Endodermal cell (in vitro differentiated cells): ENCODE measurements at regions not wholly inside any gene's neighbourhood (a gene's known extent, or its start where the extent isn't known, plus 50 kb on each side); places are given as distances from the start of the nearest gene placed in this dataset.

ENCODE experiments used
- DNase-seq: peaks from one replicate; pipeline ENCODE4 v3.0.0-alpha.2; 2017
- H3K27ac ChIP-seq: 2 replicates; pipeline ENCODE4 v1.5.1; 2013; ENCODE audit warnings: mild to moderate bottlenecking, low read depth, low read length, moderate library complexity
- H3K27me3 ChIP-seq: 2 replicates; pipeline ENCODE4 v1.6.1; 2013; ENCODE audit warnings: mild to moderate bottlenecking, low read length, moderate library complexity; ENCODE audit not compliant: insufficient read depth, control insufficient read depth, poor library complexity, severe bottlenecking
- H3K36me3 ChIP-seq: 2 replicates; pipeline ENCODE4 v1.7.0; 2013; ENCODE audit warnings: mild to moderate bottlenecking, low read length, moderate library complexity; ENCODE audit not compliant: control insufficient read depth, insufficient read depth
- H3K4me1 ChIP-seq: one replicate; pipeline ENCODE4 v1.7.0; 2013; ENCODE audit warnings: low read length; ENCODE audit not compliant: control insufficient read depth, insufficient read depth
- H3K4me3 ChIP-seq: 2 replicates; pipeline ENCODE4 v1.5.1; 2013; ENCODE audit warnings: mild to moderate bottlenecking, low read length, moderate library complexity
- H3K9ac ChIP-seq: 2 replicates; pipeline ENCODE4 v1.6.1; 2013; ENCODE audit warnings: mild to moderate bottlenecking, low read length, moderate library complexity; ENCODE audit not compliant: poor library complexity, severe bottlenecking; ENCODE audit errors: extremely low read depth
- H3K9me3 ChIP-seq: 2 replicates; pipeline ENCODE4 v1.6.1; 2013; ENCODE audit warnings: mild to moderate bottlenecking, low read length, moderate library complexity; ENCODE audit not compliant: control insufficient read depth
- H3K27ac Mint-ChIP-seq: 2 replicates; pipeline ENCODE4 v1.8.0; 2020; ENCODE audit warnings: mixed read lengths
- H3K27me3 Mint-ChIP-seq: 2 replicates; pipeline ENCODE4 v1.8.0; 2021; ENCODE audit warnings: mild to moderate bottlenecking, mixed read lengths; ENCODE audit not compliant: insufficient read depth
- H3K36me3 Mint-ChIP-seq: 2 replicates; pipeline ENCODE4 v1.8.0; 2020; ENCODE audit warnings: low read depth, mixed read lengths
- H3K4me1 Mint-ChIP-seq: 2 replicates; pipeline ENCODE4 v1.8.0; 2020; ENCODE audit warnings: mixed read lengths
- H3K4me3 Mint-ChIP-seq: 2 replicates; pipeline ENCODE4 v1.8.0; 2020; ENCODE audit warnings: mild to moderate bottlenecking, moderate library complexity, mixed read lengths
- H3K9me3 Mint-ChIP-seq: 2 replicates; pipeline ENCODE4 v1.8.0; 2020; ENCODE audit warnings: mild to moderate bottlenecking, mixed read lengths
- WGBS, 2 experiments: methylation state at CpG; one replicate each; pipeline versions ENCODE4 v1.1.5 to v1.1.7; 2013; ENCODE audit warnings: missing lambda C conversion rate in 2 of 2, mixed read lengths in 1 of 2; ENCODE audit not compliant: insufficient coverage in 1 of 2, insufficient read length in 1 of 2; 5-methylcytosine and 5-hydroxymethylcytosine counted together
- TF ChIP-seq, protein P1 (sequence below): fragments of 200-600 bp; sonication (generic); conservative IDR thresholded peaks from 2 replicates; pipeline ENCODE4 v1.5.0; 2021; ENCODE audit warnings: antibody characterized with exemption, mild to moderate bottlenecking

- peaks cover 98% of the 10 kb centered on the region for H3K9me3 Mint-ChIP-seq
- H3K9me3 ChIP-seq: peaks cover 52% of the 10 kb centered on the region
Measured at GRCh38 chr22:47284360-47284759, 521.9 kb downstream of the TBC1D22A start.

GRCh38 chr22:47283616-47284270, 521.3 kb downstream of the TBC1D22A start:
- Histone ChIP-seq H3K27ac (no peak overlapping the region), H3K27me3 (no peaks in the 10 kb centered on the region), H3K4me3 (no peak overlapping the region), H3K9me3 (peaks cover 54% of the 10 kb centered on the region), H3K4me1 (no peaks in the 10 kb centered on the region), H3K36me3 (no peaks in the 10 kb centered on the region), H3K9ac (no peak overlapping the region)
- Mint-ChIP-seq H3K4me3 (no peak overlapping the region), H3K9me3 (peaks cover 98% of the 10 kb centered on the region), H3K4me1 (no peaks in the 10 kb centered on the region), H3K27me3 (no peaks in the 10 kb centered on the region), H3K27ac (no peak overlapping the region), H3K36me3 (peaks cover 4% of the 10 kb centered on the region)
- TF ChIP-seq, protein P1, sequence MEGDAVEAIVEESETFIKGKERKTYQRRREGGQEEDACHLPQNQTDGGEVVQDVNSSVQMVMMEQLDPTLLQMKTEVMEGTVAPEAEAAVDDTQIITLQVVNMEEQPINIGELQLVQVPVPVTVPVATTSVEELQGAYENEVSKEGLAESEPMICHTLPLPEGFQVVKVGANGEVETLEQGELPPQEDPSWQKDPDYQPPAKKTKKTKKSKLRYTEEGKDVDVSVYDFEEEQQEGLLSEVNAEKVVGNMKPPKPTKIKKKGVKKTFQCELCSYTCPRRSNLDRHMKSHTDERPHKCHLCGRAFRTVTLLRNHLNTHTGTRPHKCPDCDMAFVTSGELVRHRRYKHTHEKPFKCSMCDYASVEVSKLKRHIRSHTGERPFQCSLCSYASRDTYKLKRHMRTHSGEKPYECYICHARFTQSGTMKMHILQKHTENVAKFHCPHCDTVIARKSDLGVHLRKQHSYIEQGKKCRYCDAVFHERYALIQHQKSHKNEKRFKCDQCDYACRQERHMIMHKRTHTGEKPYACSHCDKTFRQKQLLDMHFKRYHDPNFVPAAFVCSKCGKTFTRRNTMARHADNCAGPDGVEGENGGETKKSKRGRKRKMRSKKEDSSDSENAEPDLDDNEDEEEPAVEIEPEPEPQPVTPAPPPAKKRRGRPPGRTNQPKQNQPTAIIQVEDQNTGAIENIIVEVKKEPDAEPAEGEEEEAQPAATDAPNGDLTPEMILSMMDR: no peak
- no peak for DNase-seq
- 82 to 84% methylated on average over 10 to 17 of the region's 17 CpGs for WGBS, 2 experiments

More at GRCh38 chr22:47284360-47284759, 521.9 kb downstream of the TBC1D22A start:
- no peaks in the 10 kb centered on the region for H3K36me3 ChIP-seq
- H3K4me3 Mint-ChIP-seq: no peak overlapping the region
- no peak overlapping the region for H3K4me3 ChIP-seq
- H3K9ac ChIP-seq: no peak overlapping the region
- H3K27me3 Mint-ChIP-seq: no peaks in the 10 kb centered on the region
- 85 to 86% methylated on average over 4 to 8 of the region's 8 CpGs for WGBS, 2 experiments
- H3K36me3 Mint-ChIP-seq: peaks cover 4% of the 10 kb centered on the region
- TF ChIP-seq, protein P1: no peak
- no peaks in the 10 kb centered on the region for H3K27me3 ChIP-seq
- no peaks in the 10 kb centered on the region for H3K4me1 Mint-ChIP-seq
- no peak overlapping the region for H3K27ac ChIP-seq
- H3K27ac Mint-ChIP-seq: no peak overlapping the region
- DNase-seq: no peak
- H3K4me1 ChIP-seq: no peaks in the 10 kb centered on the region

DNA sequence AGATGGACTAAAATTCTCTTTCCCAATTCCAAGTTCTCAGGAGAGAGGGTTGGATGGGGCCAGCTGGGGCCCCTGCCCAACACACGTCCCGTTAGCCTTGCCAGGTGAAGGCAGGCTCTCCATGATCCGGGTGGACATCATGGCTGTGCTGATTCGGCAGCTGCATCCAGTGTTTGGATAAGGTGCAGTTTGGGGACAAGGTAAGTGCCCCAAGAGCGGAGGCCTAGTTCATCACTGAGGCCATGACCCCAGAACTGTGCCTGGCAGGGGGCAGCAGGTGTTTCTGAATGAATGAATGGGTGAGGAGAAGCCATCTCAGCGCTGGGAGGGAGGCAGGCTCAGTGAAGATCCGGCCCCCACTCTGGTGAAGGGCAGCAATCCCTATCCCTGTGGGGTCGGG, 520.4 kb downstream of the TBC1D22A start:
- DNase-seq: no peak
- Mint-ChIP-seq H3K4me3 (no peak overlapping the region), H3K27ac (no peak overlapping the region), H3K4me1 (no peaks in the 10 kb centered on the region), H3K27me3 (no peaks in the 10 kb centered on the region), H3K9me3 (peaks cover 98% of the 10 kb centered on the region), H3K36me3 (peaks cover 4% of the 10 kb centered on the region)
- no peak overlapping the region for H3K4me3 ChIP-seq
- no peaks in the 10 kb centered on the region for H3K27me3 ChIP-seq
- no peaks in the 10 kb centered on the region for H3K36me3 ChIP-seq
- 70 to 75% methylated on average over 2 to 8 of the region's 8 CpGs for WGBS, 2 experiments
- H3K27ac ChIP-seq: no peak overlapping the region
- TF ChIP-seq, protein P1: no peak
- H3K4me1 ChIP-seq: no peaks in the 10 kb centered on the region
- H3K9ac ChIP-seq: no peak overlapping the region
- peaks cover 54% of the 10 kb centered on the region for H3K9me3 ChIP-seq
